ENCODE measurements at regions not wholly inside any gene's neighbourhood (a gene's known extent, or its start where the extent isn't known, plus 50 kb on each side); places are given as distances from the start of the nearest gene placed in this dataset.

- H3K27ac ChIP-seq (ENCODE audit: low read length): no peak overlapping the region
Observed at GRCh38 chr10:111936143-111936542, 247.4 kb downstream of the GPAM start.

GRCh38 chr10:111944331-111944730 is 239.2 kb downstream of the GPAM start:
- Histone ChIP-seq H3K36me3 (ENCODE audit: insufficient read depth, low read depth, low read length) (no peaks in the 10 kb centered on the region), H3K9ac (ENCODE audit: low read depth, low read length) (no peak overlapping the region), H3K27me3 (ENCODE audit: insufficient read depth, low read length) (no peaks in the 10 kb centered on the region), H3K4me3 (ENCODE audit: low read length) (no peak overlapping the region), H3K9me3 (ENCODE audit: insufficient read depth, low read depth, low read length) (0 out of 2 replicates have a peak, but pooled peaks cover 4% of the 10 kb centered on the region), H3K27ac (ENCODE audit: low read length) (no peak overlapping the region), H3K4me1 (ENCODE audit: insufficient read depth, low read length) (no peaks in the 10 kb centered on the region)

More at GRCh38 chr10:111936143-111936542, 247.4 kb downstream of the GPAM start:
- Histone ChIP-seq H3K27me3 (ENCODE audit: insufficient read depth, low read length) (no peaks in the 10 kb centered on the region), H3K9ac (ENCODE audit: low read depth, low read length) (no peak overlapping the region), H3K9me3 (ENCODE audit: insufficient read depth, low read depth, low read length) (no peaks in the 10 kb centered on the region), H3K36me3 (ENCODE audit: insufficient read depth, low read depth, low read length) (no peaks in the 10 kb centered on the region), H3K4me3 (ENCODE audit: low read length) (no peak overlapping the region), H3K4me1 (ENCODE audit: insufficient read depth, low read length) (no peaks in the 10 kb centered on the region)

GRCh38 chr10:111953949-111954348 is 229.6 kb downstream of the GPAM start:
- peaks cover 15% of the 10 kb centered on the region for H3K9me3 ChIP-seq (ENCODE audit: insufficient read depth, low read depth, low read length)
- H3K4me3 ChIP-seq (ENCODE audit: low read length): no peak overlapping the region
- no peaks in the 10 kb centered on the region for H3K36me3 ChIP-seq (ENCODE audit: insufficient read depth, low read depth, low read length)
- H3K4me1 ChIP-seq (ENCODE audit: insufficient read depth, low read length): no peaks in the 10 kb centered on the region
- no peaks in the 10 kb centered on the region for H3K27me3 ChIP-seq (ENCODE audit: insufficient read depth, low read length)
- no peak overlapping the region for H3K27ac ChIP-seq (ENCODE audit: low read length)
- no peak overlapping the region for H3K9ac ChIP-seq (ENCODE audit: low read depth, low read length)

GRCh38 chr10:111954386-111954785 is 229.2 kb downstream of the GPAM start:
- Histone ChIP-seq H3K4me1 (ENCODE audit: insufficient read depth, low read length) (no peaks in the 10 kb centered on the region), H3K4me3 (ENCODE audit: low read length) (no peak overlapping the region), H3K9ac (ENCODE audit: low read depth, low read length) (no peak overlapping the region), H3K27ac (ENCODE audit: low read length) (no peak overlapping the region), H3K9me3 (ENCODE audit: insufficient read depth, low read depth, low read length) (peaks cover 15% of the 10 kb centered on the region), H3K27me3 (ENCODE audit: insufficient read depth, low read length) (no peaks in the 10 kb centered on the region), H3K36me3 (ENCODE audit: insufficient read depth, low read depth, low read length) (no peaks in the 10 kb centered on the region)

GRCh38 chr10:111956841-111957240 is 226.7 kb downstream of the GPAM start:
- Histone ChIP-seq H3K27me3 (ENCODE audit: insufficient read depth, low read length) (no peaks in the 10 kb centered on the region), H3K9me3 (ENCODE audit: insufficient read depth, low read depth, low read length) (peaks cover 15% of the 10 kb centered on the region), H3K27ac (ENCODE audit: low read length) (no peak overlapping the region), H3K4me3 (ENCODE audit: low read length) (no peak overlapping the region), H3K4me1 (ENCODE audit: insufficient read depth, low read length) (no peaks in the 10 kb centered on the region), H3K9ac (ENCODE audit: low read depth, low read length) (no peak overlapping the region), H3K36me3 (ENCODE audit: insufficient read depth, low read depth, low read length) (no peaks in the 10 kb centered on the region)

- Histone ChIP-seq H3K36me3 (ENCODE audit: insufficient read depth, low read depth, low read length) (no peaks in the 10 kb centered on the region), H3K27ac (ENCODE audit: low read length) (no peak overlapping the region), H3K9me3 (ENCODE audit: insufficient read depth, low read depth, low read length) (peaks cover 3% of the 10 kb centered on the region), H3K27me3 (ENCODE audit: insufficient read depth, low read length) (no peaks in the 10 kb centered on the region), H3K4me3 (ENCODE audit: low read length) (no peak overlapping the region), H3K9ac (ENCODE audit: low read depth, low read length) (no peak overlapping the region), H3K4me1 (ENCODE audit: insufficient read depth, low read length) (no peaks in the 10 kb centered on the region)
Observed at GRCh38 chr10:111962951-111963350, 220.6 kb downstream of the GPAM start.

- no peak overlapping the region for H3K27ac ChIP-seq (ENCODE audit: low read length)
- no peaks in the 10 kb centered on the region for H3K36me3 ChIP-seq (ENCODE audit: insufficient read depth, low read depth, low read length)
- H3K4me1 ChIP-seq (ENCODE audit: insufficient read depth, low read length): no peaks in the 10 kb centered on the region
- H3K27me3 ChIP-seq (ENCODE audit: insufficient read depth, low read length): no peaks in the 10 kb centered on the region
- H3K9ac ChIP-seq (ENCODE audit: low read depth, low read length): no peak overlapping the region
- H3K4me3 ChIP-seq (ENCODE audit: low read length): no peak overlapping the region
- H3K9me3 ChIP-seq (ENCODE audit: insufficient read depth, low read depth, low read length): no peaks in the 10 kb centered on the region
Observed at GRCh38 chr10:111967116-111967515, 216.4 kb downstream of the GPAM start.

GRCh38 chr10:111967547-111967946 is 216.0 kb downstream of the GPAM start:
- no peak overlapping the region for H3K4me3 ChIP-seq (ENCODE audit: low read length)
- H3K36me3 ChIP-seq (ENCODE audit: insufficient read depth, low read depth, low read length): no peaks in the 10 kb centered on the region
- no peaks in the 10 kb centered on the region for H3K27me3 ChIP-seq (ENCODE audit: insufficient read depth, low read length)
- no peaks in the 10 kb centered on the region for H3K9me3 ChIP-seq (ENCODE audit: insufficient read depth, low read depth, low read length)
- no peaks in the 10 kb centered on the region for H3K4me1 ChIP-seq (ENCODE audit: insufficient read depth, low read length)
- no peak overlapping the region for H3K9ac ChIP-seq (ENCODE audit: low read depth, low read length)
- no peak overlapping the region for H3K27ac ChIP-seq (ENCODE audit: low read length)

GRCh38 chr10:111968647-111969046 is 214.9 kb downstream of the GPAM start:
- Histone ChIP-seq H3K36me3 (ENCODE audit: insufficient read depth, low read depth, low read length) (no peaks in the 10 kb centered on the region), H3K4me1 (ENCODE audit: insufficient read depth, low read length) (no peaks in the 10 kb centered on the region), H3K27ac (ENCODE audit: low read length) (no peak overlapping the region), H3K4me3 (ENCODE audit: low read length) (no peak overlapping the region), H3K9ac (ENCODE audit: low read depth, low read length) (no peak overlapping the region), H3K27me3 (ENCODE audit: insufficient read depth, low read length) (no peaks in the 10 kb centered on the region), H3K9me3 (ENCODE audit: insufficient read depth, low read depth, low read length) (no peaks in the 10 kb centered on the region)

- Histone ChIP-seq H3K9me3 (ENCODE audit: insufficient read depth, low read depth, low read length) (no peaks in the 10 kb centered on the region), H3K36me3 (ENCODE audit: insufficient read depth, low read depth, low read length) (no peaks in the 10 kb centered on the region), H3K4me1 (ENCODE audit: insufficient read depth, low read length) (no peaks in the 10 kb centered on the region), H3K4me3 (ENCODE audit: low read length) (no peak overlapping the region), H3K27ac (ENCODE audit: low read length) (no peak overlapping the region), H3K9ac (ENCODE audit: low read depth, low read length) (no peak overlapping the region), H3K27me3 (ENCODE audit: insufficient read depth, low read length) (no peaks in the 10 kb centered on the region)
Observed at GRCh38 chr10:111970111-111970510, 213.5 kb downstream of the GPAM start.

- no peak overlapping the region for H3K27ac ChIP-seq (ENCODE audit: low read length)
- H3K36me3 ChIP-seq (ENCODE audit: insufficient read depth, low read depth, low read length): no peaks in the 10 kb centered on the region
- H3K9ac ChIP-seq (ENCODE audit: low read depth, low read length): no peak overlapping the region
- no peaks in the 10 kb centered on the region for H3K27me3 ChIP-seq (ENCODE audit: insufficient read depth, low read length)
- H3K4me1 ChIP-seq (ENCODE audit: insufficient read depth, low read length): no peaks in the 10 kb centered on the region
- no peaks in the 10 kb centered on the region for H3K9me3 ChIP-seq (ENCODE audit: insufficient read depth, low read depth, low read length)
- H3K4me3 ChIP-seq (ENCODE audit: low read length): no peak overlapping the region
Observed at GRCh38 chr10:111972109-111972508, 211.5 kb downstream of the GPAM start.

- Histone ChIP-seq H3K9ac (ENCODE audit: low read depth, low read length) (no peak overlapping the region), H3K4me3 (ENCODE audit: low read length) (no peak overlapping the region), H3K9me3 (ENCODE audit: insufficient read depth, low read depth, low read length) (no peaks in the 10 kb centered on the region), H3K4me1 (ENCODE audit: insufficient read depth, low read length) (no peaks in the 10 kb centered on the region), H3K27ac (ENCODE audit: low read length) (no peak overlapping the region), H3K36me3 (ENCODE audit: insufficient read depth, low read depth, low read length) (no peaks in the 10 kb centered on the region), H3K27me3 (ENCODE audit: insufficient read depth, low read length) (no peaks in the 10 kb centered on the region)
Observed at GRCh38 chr10:111973306-111973705, 210.3 kb downstream of the GPAM start.

- Histone ChIP-seq H3K36me3 (ENCODE audit: insufficient read depth, low read depth, low read length) (no peaks in the 10 kb centered on the region), H3K9ac (ENCODE audit: low read depth, low read length) (no peak overlapping the region), H3K4me1 (ENCODE audit: insufficient read depth, low read length) (no peaks in the 10 kb centered on the region), H3K4me3 (ENCODE audit: low read length) (no peak overlapping the region), H3K27ac (ENCODE audit: low read length) (no peak overlapping the region), H3K9me3 (ENCODE audit: insufficient read depth, low read depth, low read length) (no peaks in the 10 kb centered on the region), H3K27me3 (ENCODE audit: insufficient read depth, low read length) (no peaks in the 10 kb centered on the region)
Observed at GRCh38 chr10:111973826-111974225, 209.7 kb downstream of the GPAM start.

Data from iPS-20b (cell line).